GM20431 (cell line): ENCODE measurements at regions not wholly inside any gene's neighbourhood (a gene's known extent, or its start where the extent isn't known, plus 50 kb on each side); places are given as distances from the start of the nearest gene placed in this dataset.

ENCODE experiments used
- in situ Hi-C: fragments of 300-500 bp; cut with MseI, MboI; formaldehyde crosslinking; loops from one replicate; pipeline ENCODE4 v1.15.0; 2020; ENCODE audit warnings: low sequenced_read_pairs; ENCODE audit not compliant: unreplicated experiment

- in situ Hi-C loops, result no loop called here
Measured at GRCh38 chr10:88058750-88059149, 195.3 kb downstream of the PTEN start.

GRCh38 chr10:88059190-88059589, 195.8 kb downstream of the PTEN start:
- in situ Hi-C loops, result no loop called here

GRCh38 chr10:88060762-88061161, 197.3 kb downstream of the PTEN start:
- in situ Hi-C loops, result no loop called here

- in situ Hi-C loops, result no loop called here
Measured at GRCh38 chr10:88062385-88062784, 199.0 kb downstream of the PTEN start.

- in situ Hi-C loops, result no loop called here
Measured at GRCh38 chr10:88062798-88063472, 199.5 kb downstream of the PTEN start.

- in situ Hi-C loops, result no loop called here
Measured at GRCh38 chr10:88063861-88064557, 200.6 kb downstream of the PTEN start.

GRCh38 chr10:88064608-88065382, 201.4 kb downstream of the PTEN start:
- in situ Hi-C loops, result no loop called here

- in situ Hi-C loops, result no loop called here
Measured at GRCh38 chr10:88065383-88066049, 202.1 kb downstream of the PTEN start.

GRCh38 chr10:88066319-88066718, 202.9 kb downstream of the PTEN start:
- in situ Hi-C loops, result no loop called here

- in situ Hi-C loops, result no loop called here
Measured at GRCh38 chr10:88066876-88067275, 203.5 kb downstream of the PTEN start.

- in situ Hi-C loops, result no loop called here
Measured at GRCh38 chr10:88067737-88068136, 204.3 kb downstream of the PTEN start.

- in situ Hi-C loops, result no loop called here
Measured at GRCh38 chr10:88069338-88069737, 205.9 kb downstream of the PTEN start.

- in situ Hi-C loops, result no loop called here
Measured at GRCh38 chr10:88070080-88070880, 206.9 kb downstream of the PTEN start.

GRCh38 chr10:88071879-88072278, 208.5 kb downstream of the PTEN start:
- in situ Hi-C loops, result no loop called here

- in situ Hi-C loops, result no loop called here
Measured at GRCh38 chr10:88073682-88074081, 210.3 kb downstream of the PTEN start.

GRCh38 chr10:88074971-88075370, 211.5 kb downstream of the PTEN start:
- in situ Hi-C loops, result loop anchor here (25.0 kb wide), 2 partner anchors 213 to 312 kb away; partner anchors contain the start of genes KLLN and PTEN

GRCh38 chr10:88076027-88076880, 212.8 kb downstream of the PTEN start:
- in situ Hi-C loops, result loop anchor here (25.0 kb wide), 2 partner anchors 214 to 311 kb away; partner anchors contain the start of genes KLLN and PTEN

- in situ Hi-C loops, result loop anchor here (25.0 kb wide), 2 partner anchors 216 to 309 kb away; partner anchors contain the start of genes KLLN and PTEN
Measured at GRCh38 chr10:88077977-88078376, 214.6 kb downstream of the PTEN start.
